ENCODE measurements at regions not wholly inside any gene's neighbourhood (a gene's known extent, or its start where the extent isn't known, plus 50 kb on each side); places are given as distances from the start of the nearest gene placed in this dataset.
"Not testable (repeated sequence)": the region's sequence is repeated elsewhere in the genome, so short reads cannot be mapped to it uniquely, and the experiment has no call there.

GRCh38 chr5:118604106-118604505, 384.2 kb downstream of the DTWD2 start:
- no peak for DNase-seq (ENCODE audit: low spot score)

- no peak for DNase-seq (ENCODE audit: low spot score)
Measured at GRCh38 chr5:118603278-118603677, 385.1 kb downstream of the DTWD2 start.

- DNase-seq (ENCODE audit: low spot score): no peak
Measured at GRCh38 chr5:118598311-118598710, 390.0 kb downstream of the DTWD2 start.

- DNase-seq (ENCODE audit: low spot score): no peak
Measured at GRCh38 chr5:118597543-118597942, 390.8 kb downstream of the DTWD2 start.

- no peak for DNase-seq (ENCODE audit: low spot score)
Measured at GRCh38 chr5:118596255-118596654, 392.1 kb downstream of the DTWD2 start.

GRCh38 chr5:118593003-118593328, 395.4 kb downstream of the DTWD2 start:
- DNase-seq (ENCODE audit: low spot score): no peak

GRCh38 chr5:118592229-118593002, 395.9 kb downstream of the DTWD2 start:
- no peak for DNase-seq (ENCODE audit: low spot score)

GRCh38 chr5:118590806-118591205, 397.5 kb downstream of the DTWD2 start:
- no peak for DNase-seq (ENCODE audit: low spot score)

- DNase-seq (ENCODE audit: low spot score): no peak
Measured at GRCh38 chr5:118580949-118581348, 407.4 kb downstream of the DTWD2 start.

- DNase-seq (ENCODE audit: low spot score): no peak
Measured at GRCh38 chr5:118578093-118578492, 410.3 kb downstream of the DTWD2 start.

- no peak for DNase-seq (ENCODE audit: low spot score)
Measured at GRCh38 chr5:118577621-118578020, 410.7 kb downstream of the DTWD2 start.

GRCh38 chr5:118570276-118570675, 418.1 kb downstream of the DTWD2 start:
- DNase-seq (ENCODE audit: low spot score): not testable (repeated sequence)

- not testable (repeated sequence) for DNase-seq (ENCODE audit: low spot score)
Measured at GRCh38 chr5:118569596-118569995, 418.8 kb downstream of the DTWD2 start.

- DNase-seq (ENCODE audit: low spot score): no peak
Measured at GRCh38 chr5:118565335-118565971, 422.9 kb downstream of the DTWD2 start.

- no peak for DNase-seq (ENCODE audit: low spot score)
Measured at GRCh38 chr5:118561971-118562370, 426.4 kb downstream of the DTWD2 start.

GRCh38 chr5:118561235-118561634, 427.1 kb downstream of the DTWD2 start:
- DNase-seq (ENCODE audit: low spot score): no peak

- DNase-seq (ENCODE audit: low spot score): no peak
Measured at GRCh38 chr5:118558871-118559270, 429.5 kb downstream of the DTWD2 start.

GRCh38 chr5:118557251-118557661, 431.1 kb downstream of the DTWD2 start:
- no peak for DNase-seq (ENCODE audit: low spot score)

GRCh38 chr5:118556792-118557191, 431.6 kb downstream of the DTWD2 start:
- DNase-seq (ENCODE audit: low spot score): no peak

- no peak for DNase-seq (ENCODE audit: low spot score)
Measured at GRCh38 chr5:118555727-118556126, 432.6 kb downstream of the DTWD2 start.

GRCh38 chr5:118554981-118555380, 433.4 kb downstream of the DTWD2 start:
- DNase-seq (ENCODE audit: low spot score): no peak

GRCh38 chr5:118554241-118554640, 434.1 kb downstream of the DTWD2 start:
- DNase-seq (ENCODE audit: low spot score): no peak

GRCh38 chr5:118553662-118554061, 434.7 kb downstream of the DTWD2 start:
- DNase-seq (ENCODE audit: low spot score): no peak
